ENCODE measurements at regions not wholly inside any gene's neighbourhood (a gene's known extent, or its start where the extent isn't known, plus 50 kb on each side); places are given as distances from the start of the nearest gene placed in this dataset.

DNA sequence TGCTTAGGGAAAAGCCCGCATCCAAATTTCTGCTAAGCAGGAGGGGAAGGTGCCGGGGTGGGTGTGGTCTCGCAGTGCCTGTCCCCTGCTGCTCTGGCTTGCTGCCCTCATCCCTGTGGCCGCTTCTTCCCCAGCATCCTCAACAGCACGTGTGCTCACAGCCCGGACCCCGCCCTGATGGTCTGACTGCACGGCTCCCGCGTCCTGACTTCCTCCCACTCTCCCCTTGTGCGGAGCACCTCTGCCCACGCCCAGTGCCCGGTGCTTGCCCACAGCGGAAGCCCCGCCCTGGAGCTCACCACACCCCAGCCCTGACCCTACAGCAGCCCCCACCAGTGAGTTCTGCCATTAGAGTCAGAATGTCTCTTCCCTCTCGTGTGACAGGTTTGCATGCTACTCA, 277.9 kb downstream of the NDUFA10 start:
- no peak for TF ChIP-seq OSR1 (CRISPR knock-in tag; IDR thresholded peaks at IDR 0.05)
- TF ChIP-seq TOX (CRISPR knock-in tag; IDR thresholded peaks at IDR 0.05; ENCODE audit: borderline replicate concordance) = no peak
- TF ChIP-seq RARB (CRISPR knock-in tag; IDR thresholded peaks at IDR 0.05) = no peak
- no peak for TF ChIP-seq PPARA (CRISPR knock-in tag; IDR thresholded peaks at IDR 0.05; ENCODE audit: borderline replicate concordance)
